Tibial nerve (tissue), 4 donors: ENCODE measurements at regions not wholly inside any gene's neighbourhood (a gene's known extent, or its start where the extent isn't known, plus 50 kb on each side); places are given as distances from the start of the nearest gene placed in this dataset.

Experiments
- EP300 ChIP-seq, 2 donors: sonication (generic); formaldehyde crosslinking; IDR thresholded peaks; one replicate each; pipeline ENCODE4 v1.6.1; 2017; ENCODE audit warnings: antibody characterized with exemption in 2 of 2, mild to moderate bottlenecking in 1 of 2
- POLR2A ChIP-seq, 2 donors: fragments of 450-650 bp; IDR thresholded peaks; one replicate each; pipeline ENCODE4 v1.6.1; 2017; ENCODE audit warnings: antibody characterized with exemption in 2 of 2, mild to moderate bottlenecking in 2 of 2, moderate library complexity in 2 of 2
- TF ChIP-seq, protein P1 (sequence below), 5 experiments: fragments of 200-600 bp in 3 of 5; fragments of 450-650 bp in 2 of 5; sonication (generic) in 3 of 5; IDR thresholded peaks; one replicate each; pipeline ENCODE4 v1.5.1; 2016 to 2019; ENCODE audit warnings: antibody characterized with exemption in 5 of 5, mild to moderate bottlenecking in 3 of 5, moderate library complexity in 2 of 5

DNA sequence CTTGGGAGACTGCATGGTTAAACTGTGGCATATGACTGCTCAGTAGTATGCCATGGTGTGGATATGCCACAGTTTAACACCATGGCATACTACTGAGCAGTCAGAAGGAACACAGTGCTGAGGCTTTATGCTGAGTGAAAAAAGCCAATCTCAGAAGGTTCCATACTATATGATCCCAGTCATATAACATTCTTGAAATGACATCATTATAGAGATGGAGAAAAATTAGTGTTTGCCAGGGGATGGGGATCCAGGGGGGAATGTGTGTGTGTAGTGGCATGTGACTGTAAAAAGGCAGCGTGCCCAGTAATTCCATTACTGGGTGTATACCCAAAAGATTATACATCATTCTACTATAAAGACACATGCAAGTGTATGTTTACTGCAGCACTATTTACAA, 85.8 kb downstream of the FOXF2 start:
- TF ChIP-seq, protein P1, sequence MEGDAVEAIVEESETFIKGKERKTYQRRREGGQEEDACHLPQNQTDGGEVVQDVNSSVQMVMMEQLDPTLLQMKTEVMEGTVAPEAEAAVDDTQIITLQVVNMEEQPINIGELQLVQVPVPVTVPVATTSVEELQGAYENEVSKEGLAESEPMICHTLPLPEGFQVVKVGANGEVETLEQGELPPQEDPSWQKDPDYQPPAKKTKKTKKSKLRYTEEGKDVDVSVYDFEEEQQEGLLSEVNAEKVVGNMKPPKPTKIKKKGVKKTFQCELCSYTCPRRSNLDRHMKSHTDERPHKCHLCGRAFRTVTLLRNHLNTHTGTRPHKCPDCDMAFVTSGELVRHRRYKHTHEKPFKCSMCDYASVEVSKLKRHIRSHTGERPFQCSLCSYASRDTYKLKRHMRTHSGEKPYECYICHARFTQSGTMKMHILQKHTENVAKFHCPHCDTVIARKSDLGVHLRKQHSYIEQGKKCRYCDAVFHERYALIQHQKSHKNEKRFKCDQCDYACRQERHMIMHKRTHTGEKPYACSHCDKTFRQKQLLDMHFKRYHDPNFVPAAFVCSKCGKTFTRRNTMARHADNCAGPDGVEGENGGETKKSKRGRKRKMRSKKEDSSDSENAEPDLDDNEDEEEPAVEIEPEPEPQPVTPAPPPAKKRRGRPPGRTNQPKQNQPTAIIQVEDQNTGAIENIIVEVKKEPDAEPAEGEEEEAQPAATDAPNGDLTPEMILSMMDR (IDR thresholded peaks at IDR 0.05) = no peak
- TF ChIP-seq EP300 (IDR thresholded peaks at IDR 0.05) (no peak), POLR2A (IDR thresholded peaks at IDR 0.05) (no peak)
